ENCODE measurements at regions not wholly inside any gene's neighbourhood (a gene's known extent, or its start where the extent isn't known, plus 50 kb on each side); places are given as distances from the start of the nearest gene placed in this dataset.

- TF ChIP-seq POLR2A (IDR thresholded peaks at IDR 0.05), result no peak
- no peak for TF ChIP-seq CTCF (IDR thresholded peaks at IDR 0.05)
- TF ChIP-seq POLR2AphosphoS5 (IDR thresholded peaks at IDR 0.05), result no peak
Measured at GRCh38 chr7:135812148-135812547, 63.5 kb upstream of the FAM180A start.

Measured in breast epithelium (tissue), 3 donors.